ENCODE measurements at regions not wholly inside any gene's neighbourhood (a gene's known extent, or its start where the extent isn't known, plus 50 kb on each side); places are given as distances from the start of the nearest gene placed in this dataset.

GRCh38 chr1:188325211-188325610 lies 1496.5 kb downstream of the PLA2G4A start:
- Histone ChIP-seq H3K4me1 (ENCODE audit: control insufficient read depth in 5 of 5, insufficient read depth in 5 of 5, low read length in 5 of 5) (no peaks in the 10 kb centered on the region), H3K9ac (ENCODE audit: insufficient read depth in 1 of 2, low read length in 2 of 2) (no peak overlapping the region), H3K27ac (ENCODE audit: low read depth in 1 of 2, low read length in 1 of 2) (no peak overlapping the region), H3K4me3 (no peak overlapping the region), H3K36me3 (ENCODE audit: control insufficient read depth in 4 of 4, insufficient read depth in 4 of 4, low read length in 4 of 4) (no peaks in the 10 kb centered on the region), H3K27me3 (ENCODE audit: control insufficient read depth in 3 of 3, insufficient read depth in 3 of 3, low read length in 2 of 3) (no peaks in the 10 kb centered on the region), H3K9me3 (ENCODE audit: control insufficient read depth in 4 of 4, insufficient read depth in 3 of 4, low read length in 3 of 4) (no peaks in the 10 kb centered on the region)
- no peak for TF ChIP-seq CTCF (IDR thresholded peaks at IDR 0.05; ENCODE audit: control extremely low read depth, extremely low read depth)
- no peak for DNase-seq
- 87 to 92% methylated on average over 3 of the region's 3 CpGs for WGBS, 2 donors
- no peak for ATAC-seq (ENCODE audit: insufficient read depth, low FRiP score)

GRCh38 chr1:188343914-188344313 lies 1515.2 kb downstream of the PLA2G4A start:
- H3K9ac ChIP-seq (ENCODE audit: insufficient read depth in 1 of 2, low read length in 2 of 2) = no peak overlapping the region
- H3K9me3 ChIP-seq (ENCODE audit: control insufficient read depth in 4 of 4, insufficient read depth in 3 of 4, low read length in 3 of 4) = peaks cover 0 to 8% (median 3%) of the 10 kb centered on the region in 4 donors
- H3K36me3 ChIP-seq (ENCODE audit: control insufficient read depth in 4 of 4, insufficient read depth in 4 of 4, low read length in 4 of 4) = no peaks in the 10 kb centered on the region
- no peaks in the 10 kb centered on the region for H3K4me1 ChIP-seq (ENCODE audit: control insufficient read depth in 5 of 5, insufficient read depth in 5 of 5, low read length in 5 of 5)
- 71 to 75% methylated on average over 1 of the region's 1 CpG for WGBS, 2 donors
- no peak for TF ChIP-seq CTCF (IDR thresholded peaks at IDR 0.05; ENCODE audit: control extremely low read depth, extremely low read depth)
- no peak overlapping the region for H3K4me3 ChIP-seq
- no peaks in the 10 kb centered on the region for H3K27me3 ChIP-seq (ENCODE audit: control insufficient read depth in 3 of 3, insufficient read depth in 3 of 3, low read length in 2 of 3)
- no peak for ATAC-seq (ENCODE audit: insufficient read depth, low FRiP score)
- H3K27ac ChIP-seq (ENCODE audit: low read depth in 1 of 2, low read length in 1 of 2) = no peak overlapping the region
- DNase-seq = no peak

GRCh38 chr1:188350104-188350503 lies 1521.4 kb downstream of the PLA2G4A start:
- H3K9me3 ChIP-seq (ENCODE audit: control insufficient read depth in 4 of 4, insufficient read depth in 3 of 4, low read length in 3 of 4) = peaks cover 0 to 7% (median 0%) of the 10 kb centered on the region in 4 donors
- 88 to 92% methylated on average over 2 of the region's 2 CpGs for WGBS, 2 donors
- H3K27ac ChIP-seq (ENCODE audit: low read depth in 1 of 2, low read length in 1 of 2) = no peak overlapping the region
- H3K4me1 ChIP-seq (ENCODE audit: control insufficient read depth in 5 of 5, insufficient read depth in 5 of 5, low read length in 5 of 5) = no peaks in the 10 kb centered on the region
- no peaks in the 10 kb centered on the region for H3K36me3 ChIP-seq (ENCODE audit: control insufficient read depth in 4 of 4, insufficient read depth in 4 of 4, low read length in 4 of 4)
- DNase-seq (no peak), ATAC-seq (ENCODE audit: insufficient read depth, low FRiP score) (no peak)
- no peak overlapping the region for H3K4me3 ChIP-seq
- H3K27me3 ChIP-seq (ENCODE audit: control insufficient read depth in 3 of 3, insufficient read depth in 3 of 3, low read length in 2 of 3) = no peaks in the 10 kb centered on the region
- no peak for TF ChIP-seq CTCF (IDR thresholded peaks at IDR 0.05; ENCODE audit: control extremely low read depth, extremely low read depth)
- no peak overlapping the region for H3K9ac ChIP-seq (ENCODE audit: insufficient read depth in 1 of 2, low read length in 2 of 2)

GRCh38 chr1:188355082-188355481 lies 1526.3 kb downstream of the PLA2G4A start:
- H3K4me3 ChIP-seq = no peak overlapping the region
- 79 to 92% methylated on average over 2 of the region's 2 CpGs for WGBS, 2 donors
- H3K9me3 ChIP-seq (ENCODE audit: control insufficient read depth in 4 of 4, insufficient read depth in 3 of 4, low read length in 3 of 4) = peaks cover 0 to 10% (median 0%) of the 10 kb centered on the region in 4 donors
- H3K9ac ChIP-seq (ENCODE audit: insufficient read depth in 1 of 2, low read length in 2 of 2) = no peak overlapping the region
- no peaks in the 10 kb centered on the region for H3K27me3 ChIP-seq (ENCODE audit: control insufficient read depth in 3 of 3, insufficient read depth in 3 of 3, low read length in 2 of 3)
- no peaks in the 10 kb centered on the region for H3K36me3 ChIP-seq (ENCODE audit: control insufficient read depth in 4 of 4, insufficient read depth in 4 of 4, low read length in 4 of 4)
- no peak for ATAC-seq (ENCODE audit: insufficient read depth, low FRiP score)
- H3K4me1 ChIP-seq (ENCODE audit: control insufficient read depth in 5 of 5, insufficient read depth in 5 of 5, low read length in 5 of 5) = no peaks in the 10 kb centered on the region
- no peak overlapping the region for H3K27ac ChIP-seq (ENCODE audit: low read depth in 1 of 2, low read length in 1 of 2)
- no peak for TF ChIP-seq CTCF (IDR thresholded peaks at IDR 0.05; ENCODE audit: control extremely low read depth, extremely low read depth)
- no peak for DNase-seq
